Sigmoid colon (tissue), 4 donors: ENCODE measurements at regions not wholly inside any gene's neighbourhood (a gene's known extent, or its start where the extent isn't known, plus 50 kb on each side); places are given as distances from the start of the nearest gene placed in this dataset.

Experiments used
- CTCF ChIP-seq, 4 experiments: fragments of 450-650 bp in 3 of 4; fragments of 200-600 bp in 1 of 4; IDR thresholded peaks; one replicate each; pipeline ENCODE4 v1.5.1; 2016 to 2019; ENCODE audit warnings: antibody characterized with exemption in 4 of 4, mild to moderate bottlenecking in 3 of 4, moderate library complexity in 2 of 4
- EP300 ChIP-seq, 4 donors: sonication (generic); formaldehyde crosslinking; IDR thresholded peaks; one replicate each; pipeline ENCODE4 v1.6.1; 2017; ENCODE audit warnings: antibody characterized with exemption in 4 of 4
- POLR2A ChIP-seq, 2 donors: fragments of 450-650 bp; IDR thresholded peaks; one replicate each; pipeline ENCODE4 v1.6.1; 2016; ENCODE audit warnings: antibody characterized with exemption in 2 of 2, mild to moderate bottlenecking in 2 of 2, moderate library complexity in 2 of 2

GRCh38 chr3:176937994-176938393 is 259.3 kb downstream of the TBL1XR1 start:
- TF ChIP-seq CTCF (IDR thresholded peaks at IDR 0.05) (no peak), EP300 (IDR thresholded peaks at IDR 0.05) (no peak), POLR2A (IDR thresholded peaks at IDR 0.05) (no peak)
